Esophagus muscularis mucosa (tissue), 3 donors: ENCODE measurements at regions not wholly inside any gene's neighbourhood (a gene's known extent, or its start where the extent isn't known, plus 50 kb on each side); places are given as distances from the start of the nearest gene placed in this dataset.

Experiments
- POLR2A ChIP-seq: fragments of 450-650 bp; IDR thresholded peaks from one replicate; pipeline ENCODE4 v1.6.1; 2017; ENCODE audit warnings: antibody characterized with exemption, moderate library complexity, mild to moderate bottlenecking, low read depth
- POLR2AphosphoS5 ChIP-seq, 2 donors: sonication (generic); formaldehyde crosslinking; IDR thresholded peaks; one replicate each; pipeline ENCODE4 v1.6.1; 2017; ENCODE audit warnings: antibody characterized with exemption in 2 of 2
- TF ChIP-seq, protein P1 (sequence below), 3 experiments: fragments of 200-600 bp in 2 of 3; fragments of 450-650 bp in 1 of 3; sonication (generic) in 2 of 3; IDR thresholded peaks; one replicate each; pipeline ENCODE4 v1.5.1; 2017 to 2019; ENCODE audit warnings: antibody characterized with exemption in 3 of 3, mild to moderate bottlenecking in 2 of 3, moderate library complexity in 1 of 3

DNA sequence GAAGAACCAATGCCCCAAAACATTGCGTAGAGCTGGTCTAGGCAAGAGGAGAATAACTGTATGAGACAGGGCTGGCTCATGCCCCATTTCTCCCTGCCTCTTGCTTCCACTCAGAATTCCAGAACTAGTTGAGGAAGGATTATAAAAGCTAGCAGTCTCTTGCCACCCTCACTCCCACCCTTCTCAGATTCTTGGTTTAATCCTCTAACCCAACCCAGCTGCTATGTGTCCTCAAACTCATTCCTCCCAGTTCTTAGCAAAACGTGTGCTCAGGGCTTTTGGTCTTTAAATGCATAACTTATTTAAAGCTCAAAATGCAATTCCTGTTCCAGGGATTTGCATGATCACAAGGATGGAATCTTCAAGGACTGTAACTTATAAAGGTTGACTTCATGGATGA lies 466.3 kb downstream of the COG6 start:
- TF ChIP-seq, protein P1, sequence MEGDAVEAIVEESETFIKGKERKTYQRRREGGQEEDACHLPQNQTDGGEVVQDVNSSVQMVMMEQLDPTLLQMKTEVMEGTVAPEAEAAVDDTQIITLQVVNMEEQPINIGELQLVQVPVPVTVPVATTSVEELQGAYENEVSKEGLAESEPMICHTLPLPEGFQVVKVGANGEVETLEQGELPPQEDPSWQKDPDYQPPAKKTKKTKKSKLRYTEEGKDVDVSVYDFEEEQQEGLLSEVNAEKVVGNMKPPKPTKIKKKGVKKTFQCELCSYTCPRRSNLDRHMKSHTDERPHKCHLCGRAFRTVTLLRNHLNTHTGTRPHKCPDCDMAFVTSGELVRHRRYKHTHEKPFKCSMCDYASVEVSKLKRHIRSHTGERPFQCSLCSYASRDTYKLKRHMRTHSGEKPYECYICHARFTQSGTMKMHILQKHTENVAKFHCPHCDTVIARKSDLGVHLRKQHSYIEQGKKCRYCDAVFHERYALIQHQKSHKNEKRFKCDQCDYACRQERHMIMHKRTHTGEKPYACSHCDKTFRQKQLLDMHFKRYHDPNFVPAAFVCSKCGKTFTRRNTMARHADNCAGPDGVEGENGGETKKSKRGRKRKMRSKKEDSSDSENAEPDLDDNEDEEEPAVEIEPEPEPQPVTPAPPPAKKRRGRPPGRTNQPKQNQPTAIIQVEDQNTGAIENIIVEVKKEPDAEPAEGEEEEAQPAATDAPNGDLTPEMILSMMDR (IDR thresholded peaks at IDR 0.05) = no peak
- TF ChIP-seq POLR2A = no peak
- no peak for TF ChIP-seq POLR2AphosphoS5 (IDR thresholded peaks at IDR 0.05)
